CD4-positive, alpha-beta T cell (primary cell): ENCODE measurements at regions not wholly inside any gene's neighbourhood (a gene's known extent, or its start where the extent isn't known, plus 50 kb on each side); places are given as distances from the start of the nearest gene placed in this dataset.

Experiments
- ATAC-seq: fragments of 200-7000 bp; cut with Tn5 transposase; one replicate; pipeline ENCODE4 v1.10.0; 2022; ENCODE audit warnings: mild to moderate bottlenecking; ENCODE audit not compliant: poor library complexity
- CTCF ChIA-PET: fragments of 350-600 bp; sonication (Branson Sonifier 250); formaldehyde crosslinking; loops from one replicate; lab custom pipeline; 2021; ENCODE audit warnings: antibody characterized with exemption, inconsistent platforms; lab: Charles Lee
- POLR2A ChIA-PET: fragments of 350-600 bp; sonication (Branson Sonifier 250); formaldehyde crosslinking; loops from one replicate; lab custom pipeline; 2021; ENCODE audit warnings: antibody characterized with exemption, inconsistent platforms; lab: Charles Lee
- DNase-seq, 14 experiments: peaks; one replicate each; pipeline ENCODE4 v3.0.0-alpha.2; 2013 to 2020; ENCODE audit warnings: mixed read lengths in 2 of 14
- H3K27ac ChIP-seq, 2 donors: one replicate each; pipeline versions ENCODE4 v1.5.1 to v1.7.0; 2013; ENCODE audit warnings: low read length in 2 of 2, low read depth in 1 of 2, mild to moderate bottlenecking in 1 of 2
- H3K27me3 ChIP-seq, 2 experiments: 1 replicate in 1 of 2; 2 replicates in 1 of 2; pipeline versions ENCODE4 v1.6.1 to v1.7.0; 2013; ENCODE audit warnings: low read length in 2 of 2, control low read depth in 1 of 2, mild to moderate bottlenecking in 1 of 2, moderate library complexity in 1 of 2; ENCODE audit not compliant: insufficient read depth in 2 of 2, control insufficient read depth in 1 of 2
- H3K36me3 ChIP-seq: one replicate; pipeline ENCODE4 v1.6.1; 2013; ENCODE audit warnings: low read length, control low read depth; ENCODE audit not compliant: insufficient read depth
- H3K4me1 ChIP-seq: one replicate; pipeline ENCODE4 v1.6.1; 2013; ENCODE audit warnings: low read length, control low read depth; ENCODE audit not compliant: insufficient read depth
- H3K4me3 ChIP-seq: one replicate; pipeline ENCODE4 v1.5.1; 2013; ENCODE audit warnings: mild to moderate bottlenecking, low read length, moderate library complexity
- H3K9me3 ChIP-seq, 2 experiments: 1 replicate in 1 of 2; 2 replicates in 1 of 2; pipeline versions ENCODE4 v1.6.1 to v1.7.0; 2013; ENCODE audit warnings: low read length in 2 of 2, mild to moderate bottlenecking in 2 of 2, control low read depth in 1 of 2, moderate library complexity in 1 of 2; ENCODE audit not compliant: control insufficient read depth in 1 of 2, insufficient read depth in 1 of 2
- H3K27ac Mint-ChIP-seq: one replicate; pipeline ENCODE4 v1.8.0; 2020; ENCODE audit warnings: mixed read lengths
- H3K27me3 Mint-ChIP-seq: one replicate; pipeline ENCODE4 v1.8.0; 2021; ENCODE audit warnings: mixed read lengths
- H3K36me3 Mint-ChIP-seq: one replicate; pipeline ENCODE4 v1.8.0; 2021; ENCODE audit warnings: low read depth, mixed read lengths
- H3K4me1 Mint-ChIP-seq: one replicate; pipeline ENCODE4 v1.8.0; 2021; ENCODE audit warnings: low read depth, mixed read lengths
- H3K4me3 Mint-ChIP-seq: one replicate; pipeline ENCODE4 v1.8.0; 2020; ENCODE audit warnings: mild to moderate bottlenecking, mixed read lengths
- H3K9me3 Mint-ChIP-seq: one replicate; pipeline ENCODE4 v1.8.0; 2020; ENCODE audit warnings: mixed read lengths
- intact Hi-C, 2 experiments: fragments of 100-400 bp; cut with DNase I in 1 of 2; cut with micrococcal nuclease in 1 of 2; formaldehyde crosslinking; loops; one replicate each; pipeline versions ENCODE4 v1.15.1 to v1.9.0; 2023 to 2025; cut with DNase I, micrococcal nuclease
- TF ChIP-seq, protein P1 (sequence below): fragments of 200-600 bp; IDR thresholded peaks from one replicate; pipeline ENCODE4 v1.8.0; 2022; ENCODE audit warnings: antibody characterized with exemption, mild to moderate bottlenecking

DNA sequence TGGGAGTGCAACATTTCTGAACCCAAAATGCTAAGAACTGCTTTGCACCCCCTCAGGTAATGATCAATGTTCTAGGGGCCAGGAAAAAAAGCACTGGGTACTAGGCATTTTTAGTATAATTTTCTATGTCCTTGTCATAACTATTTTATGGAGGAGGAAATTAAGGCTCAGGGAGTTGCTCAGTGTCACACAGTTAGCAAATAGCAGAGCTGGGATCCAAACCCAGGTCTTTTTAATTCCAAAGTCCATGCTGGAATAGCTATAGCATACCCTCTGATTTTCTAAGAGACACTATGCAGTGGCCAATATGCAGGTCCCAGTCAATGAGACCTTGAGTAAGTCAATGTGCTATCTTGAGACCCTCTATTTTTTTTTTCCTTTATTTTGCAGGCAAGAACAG is 394.5 kb upstream of the USP24 start:
- Mint-ChIP-seq H3K4me3 (no peak overlapping the region), H3K9me3 (peaks cover 4% of the 10 kb centered on the region), H3K27ac (no peak overlapping the region), H3K4me1 (no peaks in the 10 kb centered on the region), H3K27me3 (peaks cover 32% of the 10 kb centered on the region), H3K36me3 (no peaks in the 10 kb centered on the region)
- no peak for ATAC-seq
- CTCF ChIA-PET: no interaction called here
- no peak overlapping the region for H3K27ac ChIP-seq
- POLR2A ChIA-PET: no interaction called here
- intact Hi-C loops: no loop called here
- H3K9me3 ChIP-seq: peaks cover 0 to 5% of the 10 kb centered on the region in 2 experiments
- H3K36me3 ChIP-seq: no peaks in the 10 kb centered on the region
- no peak overlapping the region for H3K4me3 ChIP-seq
- peaks cover 0 to 3% of the 10 kb centered on the region in 2 experiments for H3K27me3 ChIP-seq
- TF ChIP-seq, protein P1, sequence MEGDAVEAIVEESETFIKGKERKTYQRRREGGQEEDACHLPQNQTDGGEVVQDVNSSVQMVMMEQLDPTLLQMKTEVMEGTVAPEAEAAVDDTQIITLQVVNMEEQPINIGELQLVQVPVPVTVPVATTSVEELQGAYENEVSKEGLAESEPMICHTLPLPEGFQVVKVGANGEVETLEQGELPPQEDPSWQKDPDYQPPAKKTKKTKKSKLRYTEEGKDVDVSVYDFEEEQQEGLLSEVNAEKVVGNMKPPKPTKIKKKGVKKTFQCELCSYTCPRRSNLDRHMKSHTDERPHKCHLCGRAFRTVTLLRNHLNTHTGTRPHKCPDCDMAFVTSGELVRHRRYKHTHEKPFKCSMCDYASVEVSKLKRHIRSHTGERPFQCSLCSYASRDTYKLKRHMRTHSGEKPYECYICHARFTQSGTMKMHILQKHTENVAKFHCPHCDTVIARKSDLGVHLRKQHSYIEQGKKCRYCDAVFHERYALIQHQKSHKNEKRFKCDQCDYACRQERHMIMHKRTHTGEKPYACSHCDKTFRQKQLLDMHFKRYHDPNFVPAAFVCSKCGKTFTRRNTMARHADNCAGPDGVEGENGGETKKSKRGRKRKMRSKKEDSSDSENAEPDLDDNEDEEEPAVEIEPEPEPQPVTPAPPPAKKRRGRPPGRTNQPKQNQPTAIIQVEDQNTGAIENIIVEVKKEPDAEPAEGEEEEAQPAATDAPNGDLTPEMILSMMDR: no peak
- no peak for DNase-seq
- no peaks in the 10 kb centered on the region for H3K4me1 ChIP-seq

GRCh38 chr1:55605155-55605554 is 390.0 kb upstream of the USP24 start:
- no peak for ATAC-seq
- Mint-ChIP-seq H3K36me3 (no peaks in the 10 kb centered on the region), H3K9me3 (peaks cover 4% of the 10 kb centered on the region), H3K4me1 (no peaks in the 10 kb centered on the region), H3K27me3 (peaks cover 29% of the 10 kb centered on the region), H3K27ac (no peak overlapping the region), H3K4me3 (no peak overlapping the region)
- Histone ChIP-seq H3K9me3 (peaks cover 0 to 5% of the 10 kb centered on the region in 2 experiments), H3K4me3 (no peak overlapping the region), H3K27ac (no peak overlapping the region), H3K27me3 (peaks cover 0 to 3% of the 10 kb centered on the region in 2 experiments), H3K4me1 (no peaks in the 10 kb centered on the region), H3K36me3 (no peaks in the 10 kb centered on the region)
- POLR2A ChIA-PET: no interaction called here
- TF ChIP-seq, protein P1: no peak
- CTCF ChIA-PET: no interaction called here
- intact Hi-C loops: no loop called here
- no peak for DNase-seq

DNA sequence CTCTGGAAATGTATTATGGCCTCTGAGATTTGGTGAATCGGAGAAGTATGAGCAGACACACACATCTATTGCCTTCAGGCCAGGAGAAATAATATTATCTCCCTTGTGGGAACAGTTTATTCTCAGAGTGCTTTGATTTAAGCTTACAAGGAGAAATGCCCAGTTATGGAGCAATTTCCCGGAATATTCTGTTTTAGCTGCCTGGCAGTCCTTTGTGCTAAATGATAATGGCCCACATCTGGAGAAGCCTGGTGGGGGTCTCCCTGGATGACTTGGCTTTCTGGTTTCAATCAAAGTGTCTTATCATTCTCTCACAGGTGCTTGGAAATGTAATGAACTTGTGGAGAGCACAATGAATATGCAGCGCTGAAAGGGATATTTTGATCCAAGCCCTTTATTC is 389.6 kb upstream of the USP24 start:
- intact Hi-C loops: no loop called here
- Mint-ChIP-seq H3K4me1 (no peaks in the 10 kb centered on the region), H3K4me3 (no peak overlapping the region), H3K27me3 (peaks cover 32% of the 10 kb centered on the region), H3K36me3 (no peaks in the 10 kb centered on the region), H3K27ac (no peak overlapping the region), H3K9me3 (peaks cover 4% of the 10 kb centered on the region)
- TF ChIP-seq, protein P1: no peak
- ChIA-PET CTCF (no interaction called here), POLR2A (no interaction called here)
- peaks cover 0 to 5% of the 10 kb centered on the region in 2 experiments for H3K9me3 ChIP-seq
- H3K27ac ChIP-seq: no peak overlapping the region
- peaks cover 0 to 3% of the 10 kb centered on the region in 2 experiments for H3K27me3 ChIP-seq
- DNase-seq (no peak), ATAC-seq (no peak)
- H3K36me3 ChIP-seq: no peaks in the 10 kb centered on the region
- no peak overlapping the region for H3K4me3 ChIP-seq
- H3K4me1 ChIP-seq: no peaks in the 10 kb centered on the region
